ENCODE measurements at regions not wholly inside any gene's neighbourhood (a gene's known extent, or its start where the extent isn't known, plus 50 kb on each side); places are given as distances from the start of the nearest gene placed in this dataset.

- Histone ChIP-seq H3K4me2 (no peak overlapping the region), H3K27me3 (ENCODE audit: insufficient read depth) (no peaks in the 10 kb centered on the region), H3K9me3 (no peaks in the 10 kb centered on the region), H2AFZ (ENCODE audit: low read depth) (no peak overlapping the region), H3K27ac (ENCODE audit: low read depth in 2 of 2, low read length in 1 of 2) (no peak overlapping the region), H3K4me1 (ENCODE audit: control insufficient read depth in 1 of 2, insufficient read depth in 2 of 2, low read depth in 1 of 2, low read length in 1 of 2) (no peaks in the 10 kb centered on the region), H3F3A (replicated peaks; ENCODE audit: insufficient read depth) (no peaks in the 10 kb centered on the region), H3K9me2 (no peaks in the 10 kb centered on the region), H3K79me2 (ENCODE audit: insufficient read depth) (no peaks in the 10 kb centered on the region), H3K36me3 (replicated peaks in 1 of 2; ENCODE audit: control insufficient read depth in 1 of 2, insufficient read depth in 2 of 2, low read length in 1 of 2) (no peaks in the 10 kb centered on the region), H3K9ac (no peak overlapping the region), H4K20me1 (ENCODE audit: insufficient read depth) (no peaks in the 10 kb centered on the region), H3K4me3 (ENCODE audit: low read depth in 2 of 2, low read length in 1 of 2) (no peak overlapping the region)
- TF ChIP-seq RXRA (IDR thresholded peaks at IDR 0.05; ENCODE audit: borderline replicate concordance, low read depth): no peak
- no peak for TF ChIP-seq GABPA (IDR thresholded peaks at IDR 0.05; ENCODE audit: low read depth)
- TF ChIP-seq TCF12 (IDR thresholded peaks at IDR 0.05): no peak
- no peak for TF ChIP-seq RAD21 (IDR thresholded peaks at IDR 0.05; ENCODE audit: low read length)
- no peak for TF ChIP-seq TAF1 (IDR thresholded peaks at IDR 0.05; ENCODE audit: borderline replicate concordance, low read depth, low read length)
- no peak for TF ChIP-seq FOSL2 (IDR thresholded peaks at IDR 0.05; ENCODE audit: borderline replicate concordance, low read depth)
- no peak for TF ChIP-seq CHD2 (IDR thresholded peaks at IDR 0.05; ENCODE audit: low read length, partially characterized antibody)
- ChIA-PET POLR2A (no interaction called here), CTCF (interaction anchor here (0.5 kb wide), 1 partner anchor 511 kb away, joined by 3 read pairs; no protein-coding TSS in a partner anchor)
- 51% methylated on average over 3 of the region's 3 CpGs for WGBS (ENCODE audit: low lambda C conversion rate)
- no peak for DNase-seq
Measured at GRCh38 chr4:117491516-117491915, 406.1 kb upstream of the TRAM1L1 start.

DNA sequence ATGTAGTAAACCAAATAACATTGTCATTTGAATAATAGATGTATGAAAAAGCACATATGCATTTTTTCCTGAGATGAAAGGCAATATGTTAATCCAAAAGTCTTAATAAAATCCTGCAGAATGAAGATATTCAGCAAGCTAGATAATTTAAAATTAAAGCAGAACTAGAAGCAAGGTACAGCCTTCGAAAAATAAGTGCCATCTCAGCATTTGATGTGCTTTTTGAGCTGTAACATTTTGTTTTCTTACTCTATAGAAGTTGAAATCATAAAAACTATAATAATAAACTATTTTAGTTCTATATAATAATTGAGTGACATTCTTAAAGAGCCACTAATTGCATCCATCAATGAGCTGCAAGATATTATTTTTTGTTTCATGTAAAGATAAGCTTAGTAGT lies 410.4 kb upstream of the TRAM1L1 start:
- ChIA-PET POLR2A (no interaction called here), CTCF (interaction anchor here (0.6 kb wide), 1 partner anchor 1316 kb away, joined by 3 read pairs; no protein-coding TSS in a partner anchor)
- Histone ChIP-seq H3K4me3 (ENCODE audit: low read depth in 2 of 2, low read length in 1 of 2) (no peak overlapping the region), H3K4me2 (no peak overlapping the region), H3K9ac (no peak overlapping the region), H4K20me1 (ENCODE audit: insufficient read depth) (no peaks in the 10 kb centered on the region), H3K4me1 (ENCODE audit: control insufficient read depth in 1 of 2, insufficient read depth in 2 of 2, low read depth in 1 of 2, low read length in 1 of 2) (no peaks in the 10 kb centered on the region), H2AFZ (ENCODE audit: low read depth) (no peak overlapping the region), H3K36me3 (replicated peaks in 1 of 2; ENCODE audit: control insufficient read depth in 1 of 2, insufficient read depth in 2 of 2, low read length in 1 of 2) (no peaks in the 10 kb centered on the region), H3K9me2 (no peaks in the 10 kb centered on the region), H3F3A (replicated peaks; ENCODE audit: insufficient read depth) (no peaks in the 10 kb centered on the region), H3K9me3 (no peaks in the 10 kb centered on the region), H3K27me3 (ENCODE audit: insufficient read depth) (no peaks in the 10 kb centered on the region), H3K79me2 (ENCODE audit: insufficient read depth) (no peaks in the 10 kb centered on the region), H3K27ac (ENCODE audit: low read depth in 2 of 2, low read length in 1 of 2) (no peak overlapping the region)
- no peak for TF ChIP-seq GABPA (IDR thresholded peaks at IDR 0.05; ENCODE audit: low read depth)
- TF ChIP-seq TCF12 (IDR thresholded peaks at IDR 0.05): no peak
- no peak for TF ChIP-seq USF1 (IDR thresholded peaks at IDR 0.05; ENCODE audit: borderline replicate concordance, low read depth)
- TF ChIP-seq TEAD4 (IDR thresholded peaks at IDR 0.05; ENCODE audit: borderline replicate concordance, insufficient read depth): no peak
- TF ChIP-seq USF2 (IDR thresholded peaks at IDR 0.05; ENCODE audit: borderline replicate concordance, low read depth, low read length): no peak
- no peak for TF ChIP-seq NFIC (IDR thresholded peaks at IDR 0.05; ENCODE audit: borderline replicate concordance)
- 21% methylated on average over 1 of the region's 1 CpG for WGBS (ENCODE audit: low lambda C conversion rate)
- no peak for DNase-seq

DNA sequence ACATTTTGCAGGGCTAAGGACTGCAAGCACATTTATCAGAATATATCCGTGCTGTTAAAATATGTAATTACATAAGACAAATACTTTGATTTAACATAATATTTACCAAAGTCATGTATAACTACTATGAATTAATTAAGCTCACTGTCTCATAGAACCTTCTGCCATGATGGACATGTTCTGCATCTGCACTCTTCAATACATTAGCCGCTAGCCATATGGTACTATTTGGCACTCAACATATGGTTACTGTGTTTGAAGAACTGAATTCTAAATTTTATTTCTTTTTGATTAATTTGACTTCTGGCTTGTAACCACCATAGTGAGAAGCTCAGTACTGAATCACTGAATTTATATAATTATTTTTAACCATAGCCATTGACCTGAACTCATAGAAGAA lies 427.0 kb upstream of the TRAM1L1 start:
- H3K79me2 ChIP-seq (ENCODE audit: insufficient read depth): no peaks in the 10 kb centered on the region
- no peak overlapping the region for H2AFZ ChIP-seq (ENCODE audit: low read depth)
- no peak overlapping the region for H3K4me3 ChIP-seq (ENCODE audit: low read depth in 2 of 2, low read length in 1 of 2)
- H3K9me2 ChIP-seq: no peaks in the 10 kb centered on the region
- no peak overlapping the region for H3K9ac ChIP-seq
- 68% methylated on average over 2 of the region's 2 CpGs for WGBS (ENCODE audit: low lambda C conversion rate)
- H3K9me3 ChIP-seq: no peaks in the 10 kb centered on the region
- H3K36me3 ChIP-seq (replicated peaks in 1 of 2; ENCODE audit: control insufficient read depth in 1 of 2, insufficient read depth in 2 of 2, low read length in 1 of 2): no peaks in the 10 kb centered on the region
- H4K20me1 ChIP-seq (ENCODE audit: insufficient read depth): no peaks in the 10 kb centered on the region
- H3K4me2 ChIP-seq: no peak overlapping the region
- no peak for DNase-seq
- H3K27ac ChIP-seq (ENCODE audit: low read depth in 2 of 2, low read length in 1 of 2): no peak overlapping the region
- H3F3A ChIP-seq (replicated peaks; ENCODE audit: insufficient read depth): no peaks in the 10 kb centered on the region
- ChIA-PET POLR2A (no interaction called here), CTCF (no interaction called here)
- no peaks in the 10 kb centered on the region for H3K4me1 ChIP-seq (ENCODE audit: control insufficient read depth in 1 of 2, insufficient read depth in 2 of 2, low read depth in 1 of 2, low read length in 1 of 2)
- no peaks in the 10 kb centered on the region for H3K27me3 ChIP-seq (ENCODE audit: insufficient read depth)
- TF ChIP-seq, protein P1, sequence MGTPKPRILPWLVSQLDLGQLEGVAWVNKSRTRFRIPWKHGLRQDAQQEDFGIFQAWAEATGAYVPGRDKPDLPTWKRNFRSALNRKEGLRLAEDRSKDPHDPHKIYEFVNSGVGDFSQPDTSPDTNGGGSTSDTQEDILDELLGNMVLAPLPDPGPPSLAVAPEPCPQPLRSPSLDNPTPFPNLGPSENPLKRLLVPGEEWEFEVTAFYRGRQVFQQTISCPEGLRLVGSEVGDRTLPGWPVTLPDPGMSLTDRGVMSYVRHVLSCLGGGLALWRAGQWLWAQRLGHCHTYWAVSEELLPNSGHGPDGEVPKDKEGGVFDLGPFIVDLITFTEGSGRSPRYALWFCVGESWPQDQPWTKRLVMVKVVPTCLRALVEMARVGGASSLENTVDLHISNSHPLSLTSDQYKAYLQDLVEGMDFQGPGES (IDR thresholded peaks at IDR 0.05; ENCODE audit: low read depth, low read length): no peak
- TF ChIP-seq MEF2A (IDR thresholded peaks at IDR 0.05; ENCODE audit: borderline replicate concordance, low read depth): no peak
- no peak for TF ChIP-seq EP300 (IDR thresholded peaks at IDR 0.05; ENCODE audit: borderline replicate concordance in 1 of 2, low read depth in 1 of 2, low read length in 1 of 2)
- TF ChIP-seq GATA2 (CRISPR knock-in tag; IDR thresholded peaks at IDR 0.05): no peak
- no peak for TF ChIP-seq NRF1 (IDR thresholded peaks at IDR 0.05; ENCODE audit: low read depth, low read length)
- no peak for TF ChIP-seq YY1 (IDR thresholded peaks at IDR 0.05; ENCODE audit: low read depth)
- no peak for TF ChIP-seq FOSL2 (IDR thresholded peaks at IDR 0.05; ENCODE audit: borderline replicate concordance, low read depth)
- TF ChIP-seq, protein P2, sequence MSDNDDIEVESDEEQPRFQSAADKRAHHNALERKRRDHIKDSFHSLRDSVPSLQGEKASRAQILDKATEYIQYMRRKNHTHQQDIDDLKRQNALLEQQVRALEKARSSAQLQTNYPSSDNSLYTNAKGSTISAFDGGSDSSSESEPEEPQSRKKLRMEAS (IDR thresholded peaks at IDR 0.05; ENCODE audit: low read depth): no peak
- TF ChIP-seq TCF12 (IDR thresholded peaks at IDR 0.05): no peak
- no peak for TF ChIP-seq TEAD4 (IDR thresholded peaks at IDR 0.05; ENCODE audit: borderline replicate concordance, insufficient read depth)
- TF ChIP-seq RFX5 (IDR thresholded peaks at IDR 0.05; ENCODE audit: low read length): no peak

Measured in SK-N-SH (cell line).